KMS-11 (cell line): ENCODE measurements at regions not wholly inside any gene's neighbourhood (a gene's known extent, or its start where the extent isn't known, plus 50 kb on each side); places are given as distances from the start of the nearest gene placed in this dataset.

ENCODE experiments used
- H2AFZ ChIP-seq: fragments of 200-600 bp; sonication (generic); 2 replicates; pipeline ENCODE4 v1.6.1; 2016; ENCODE audit warnings: antibody characterized with exemption, mixed run types, low read depth
- H3K27ac ChIP-seq: fragments of 200-600 bp; sonication (generic); 2 replicates; pipeline ENCODE4 v1.6.1; 2016; ENCODE audit warnings: mild to moderate bottlenecking, mixed run types
- H3K27me3 ChIP-seq: fragments of 200-600 bp; sonication (generic); 2 replicates; pipeline ENCODE4 v1.6.1; 2017; ENCODE audit warnings: mild to moderate bottlenecking, low read depth, mixed run types, moderate library complexity; ENCODE audit not compliant: insufficient read depth
- H3K36me3 ChIP-seq: fragments of 200-600 bp; sonication (generic); 2 replicates; pipeline ENCODE4 v1.6.1; 2017; ENCODE audit warnings: mild to moderate bottlenecking, mixed run types; ENCODE audit not compliant: insufficient read depth
- H3K4me1 ChIP-seq: fragments of 200-600 bp; sonication (generic); 2 replicates; pipeline ENCODE4 v1.6.1; 2016; ENCODE audit warnings: mild to moderate bottlenecking, low read depth, mixed run types; ENCODE audit not compliant: poor library complexity, severe bottlenecking
- H3K4me2 ChIP-seq: fragments of 200-600 bp; sonication (generic); 2 replicates; pipeline ENCODE4 v1.7.0; 2016; ENCODE audit warnings: mild to moderate bottlenecking, mixed run types
- H3K4me3 ChIP-seq: fragments of 200-600 bp; sonication (generic); IDR thresholded peaks from 2 replicates; pipeline ENCODE4 v1.6.1; 2017; ENCODE audit warnings: low read depth, low read length, mixed read lengths; ENCODE audit not compliant: insufficient read depth
- H3K79me2 ChIP-seq: fragments of 200-600 bp; sonication (generic); 2 replicates; pipeline ENCODE4 v1.6.1; 2016; ENCODE audit warnings: low read depth, mixed run types; ENCODE audit not compliant: insufficient read depth
- H3K9ac ChIP-seq: fragments of 200-600 bp; sonication (generic); 2 replicates; pipeline ENCODE4 v1.6.1; 2016; ENCODE audit warnings: mild to moderate bottlenecking, mixed run types
- H4K20me1 ChIP-seq: fragments of 200-600 bp; sonication (generic); 2 replicates; pipeline ENCODE4 v1.6.1; 2016; ENCODE audit warnings: mild to moderate bottlenecking, mixed run types; ENCODE audit not compliant: insufficient read depth
- TF ChIP-seq, protein P1 (sequence below): fragments of 200-600 bp; sonication (generic); conservative IDR thresholded peaks from 2 replicates; pipeline ENCODE4 v1.6.1; 2017; ENCODE audit warnings: low read depth, mild to moderate bottlenecking, antibody characterized with exemption, low read length, moderate library complexity, mixed read lengths

DNA sequence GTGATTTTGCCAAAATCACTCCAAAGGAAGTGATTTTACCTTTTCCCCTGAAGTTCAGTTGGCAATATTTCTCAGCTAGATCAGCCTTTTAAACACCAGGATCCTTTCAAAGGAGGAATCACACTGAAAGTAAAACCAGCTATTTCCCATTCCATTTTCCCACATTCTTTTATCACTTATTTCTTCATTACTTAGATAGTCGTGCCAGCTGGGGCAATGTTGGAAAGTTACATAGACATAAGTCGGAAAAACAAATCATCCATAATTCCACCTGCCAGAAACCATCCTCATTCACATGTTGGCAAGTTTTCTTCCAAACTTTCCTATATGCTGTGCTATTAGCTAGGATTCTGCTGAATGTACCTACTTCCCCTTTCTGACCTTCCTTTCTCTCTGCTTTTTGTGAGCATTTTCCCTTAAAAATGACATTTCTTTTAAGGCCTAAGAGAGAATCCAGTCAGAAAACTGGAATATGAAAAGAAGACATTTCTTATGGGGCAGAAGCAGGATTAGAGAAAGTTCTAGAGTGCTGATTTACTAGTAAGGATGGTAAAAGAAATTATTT lies 170.0 kb upstream of the STK17B start:
- Histone ChIP-seq H2AFZ (no peak overlapping the region), H3K9ac (no peak overlapping the region), H3K27ac (no peak overlapping the region), H3K4me1 (peaks cover 32% of the 10 kb centered on the region), H3K36me3 (no peaks in the 10 kb centered on the region), H3K79me2 (no peaks in the 10 kb centered on the region), H3K4me3 (no peak overlapping the region), H4K20me1 (no peaks in the 10 kb centered on the region), H3K27me3 (no peaks in the 10 kb centered on the region), H3K4me2 (no peak overlapping the region)
- TF ChIP-seq, protein P1, sequence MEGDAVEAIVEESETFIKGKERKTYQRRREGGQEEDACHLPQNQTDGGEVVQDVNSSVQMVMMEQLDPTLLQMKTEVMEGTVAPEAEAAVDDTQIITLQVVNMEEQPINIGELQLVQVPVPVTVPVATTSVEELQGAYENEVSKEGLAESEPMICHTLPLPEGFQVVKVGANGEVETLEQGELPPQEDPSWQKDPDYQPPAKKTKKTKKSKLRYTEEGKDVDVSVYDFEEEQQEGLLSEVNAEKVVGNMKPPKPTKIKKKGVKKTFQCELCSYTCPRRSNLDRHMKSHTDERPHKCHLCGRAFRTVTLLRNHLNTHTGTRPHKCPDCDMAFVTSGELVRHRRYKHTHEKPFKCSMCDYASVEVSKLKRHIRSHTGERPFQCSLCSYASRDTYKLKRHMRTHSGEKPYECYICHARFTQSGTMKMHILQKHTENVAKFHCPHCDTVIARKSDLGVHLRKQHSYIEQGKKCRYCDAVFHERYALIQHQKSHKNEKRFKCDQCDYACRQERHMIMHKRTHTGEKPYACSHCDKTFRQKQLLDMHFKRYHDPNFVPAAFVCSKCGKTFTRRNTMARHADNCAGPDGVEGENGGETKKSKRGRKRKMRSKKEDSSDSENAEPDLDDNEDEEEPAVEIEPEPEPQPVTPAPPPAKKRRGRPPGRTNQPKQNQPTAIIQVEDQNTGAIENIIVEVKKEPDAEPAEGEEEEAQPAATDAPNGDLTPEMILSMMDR, result no peak

DNA sequence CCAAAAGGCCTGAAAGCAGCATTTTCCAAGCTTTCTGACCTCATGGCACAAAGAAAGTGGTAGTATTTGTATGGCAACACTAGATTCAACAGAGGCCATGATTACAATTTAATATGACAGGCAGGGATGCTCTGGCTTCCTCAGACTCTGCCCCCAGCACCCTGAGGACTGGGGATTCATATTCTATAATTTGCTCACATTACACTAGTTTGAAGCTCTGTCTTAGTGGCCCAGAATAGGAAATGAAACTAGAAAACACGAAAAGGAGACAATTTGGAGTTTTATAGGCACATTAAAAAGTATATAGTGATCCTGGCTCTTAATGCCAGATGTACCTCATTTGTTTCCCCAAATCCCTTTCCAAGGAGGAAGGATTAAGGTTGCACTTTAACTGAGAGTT lies 173.0 kb upstream of the STK17B start:
- Histone ChIP-seq H3K9ac (no peak overlapping the region), H3K4me3 (no peak overlapping the region), H3K4me2 (peak overlapping the region; percentile 48), H3K27me3 (no peaks in the 10 kb centered on the region), H3K4me1 (peaks cover 18% of the 10 kb centered on the region), H3K27ac (no peak overlapping the region), H3K36me3 (no peaks in the 10 kb centered on the region), H3K79me2 (no peaks in the 10 kb centered on the region), H4K20me1 (no peaks in the 10 kb centered on the region), H2AFZ (no peak overlapping the region)
- TF ChIP-seq, protein P1, result no peak

- Histone ChIP-seq H3K9ac (no peak overlapping the region), H3K4me3 (no peak overlapping the region), H3K79me2 (no peaks in the 10 kb centered on the region), H3K27me3 (no peaks in the 10 kb centered on the region), H3K4me2 (no peak overlapping the region), H2AFZ (no peak overlapping the region), H3K36me3 (no peaks in the 10 kb centered on the region), H4K20me1 (no peaks in the 10 kb centered on the region), H3K27ac (no peak overlapping the region), H3K4me1 (no peaks in the 10 kb centered on the region)
- TF ChIP-seq, protein P1, result no peak
Measured at GRCh38 chr2:196353717-196354116, 182.3 kb upstream of the STK17B start.

- H2AFZ ChIP-seq, result no peak overlapping the region
- no peaks in the 10 kb centered on the region for H3K79me2 ChIP-seq
- H4K20me1 ChIP-seq, result no peaks in the 10 kb centered on the region
Measured at GRCh38 chr2:196354186-196354585, 182.8 kb upstream of the STK17B start.

More at GRCh38 chr2:196354186-196354585, 182.8 kb upstream of the STK17B start:
- H3K4me1 ChIP-seq, result no peaks in the 10 kb centered on the region
- H3K4me3 ChIP-seq, result no peak overlapping the region
- H3K27me3 ChIP-seq, result no peaks in the 10 kb centered on the region
- H3K4me2 ChIP-seq, result no peak overlapping the region
- H3K36me3 ChIP-seq, result no peaks in the 10 kb centered on the region
- H3K27ac ChIP-seq, result no peak overlapping the region
- no peak overlapping the region for H3K9ac ChIP-seq
- TF ChIP-seq, protein P1, result no peak
